CD8-positive, alpha-beta memory T cell (primary cell): ENCODE measurements at regions not wholly inside any gene's neighbourhood (a gene's known extent, or its start where the extent isn't known, plus 50 kb on each side); places are given as distances from the start of the nearest gene placed in this dataset.
A peak's percentile ranks its signal among the peaks of the same experiment; 100 is the strongest.

Experiments used
- CTCF ChIA-PET: fragments of 350-600 bp; sonication (Branson Sonifier 250); formaldehyde crosslinking; loops from one replicate; lab custom pipeline; 2021; ENCODE audit warnings: antibody characterized with exemption; lab: Charles Lee
- POLR2A ChIA-PET: fragments of 350-600 bp; sonication (Branson Sonifier 250); formaldehyde crosslinking; loops from one replicate; lab custom pipeline; 2021; ENCODE audit warnings: antibody characterized with exemption; lab: Charles Lee
- DNase-seq, 5 donors: peaks; one replicate each; pipeline versions ENCODE4 v3.0.0 to v3.0.0-alpha.2; 2020 to 2022; ENCODE audit warnings: mixed read lengths in 1 of 5
- H3K27ac ChIP-seq: one replicate; pipeline ENCODE4 v1.7.0; 2013; ENCODE audit warnings: low read depth, mild to moderate bottlenecking, low read length, moderate library complexity
- H3K27me3 ChIP-seq: 2 replicates; pipeline ENCODE4 v1.7.0; 2013; ENCODE audit warnings: low read length, mild to moderate bottlenecking; ENCODE audit not compliant: insufficient read depth, poor library complexity, severe bottlenecking
- H3K36me3 ChIP-seq: 2 replicates; pipeline ENCODE4 v1.7.0; 2013; ENCODE audit warnings: mild to moderate bottlenecking, low read length, moderate library complexity; ENCODE audit not compliant: insufficient read depth
- H3K4me1 ChIP-seq: 2 replicates; pipeline ENCODE4 v1.7.0; 2013; ENCODE audit warnings: mild to moderate bottlenecking, low read length, moderate library complexity; ENCODE audit not compliant: insufficient read depth
- H3K4me3 ChIP-seq: 2 replicates; pipeline ENCODE4 v1.7.0; 2013; ENCODE audit warnings: mild to moderate bottlenecking, low read length
- H3K9me3 ChIP-seq: 2 replicates; pipeline ENCODE4 v1.7.0; 2013; ENCODE audit warnings: mild to moderate bottlenecking, low read length
- H3K27ac Mint-ChIP-seq, 8 donors: one replicate each; pipeline ENCODE4 v1.8.0; 2020 to 2021; ENCODE audit warnings: mixed read lengths in 8 of 8, mild to moderate bottlenecking in 6 of 8, inconsistent platforms in 3 of 8, moderate library complexity in 3 of 8
- H3K27me3 Mint-ChIP-seq, 2 donors: one replicate each; pipeline ENCODE4 v1.8.0; 2020 to 2021; ENCODE audit warnings: mixed read lengths in 2 of 2, mild to moderate bottlenecking in 1 of 2, moderate library complexity in 1 of 2
- H3K36me3 Mint-ChIP-seq, 3 donors: one replicate each; pipeline ENCODE4 v1.8.0; 2020 to 2021; ENCODE audit warnings: mixed read lengths in 3 of 3, inconsistent platforms in 1 of 3, mild to moderate bottlenecking in 1 of 3
- H3K4me1 Mint-ChIP-seq, 3 donors: one replicate each; pipeline ENCODE4 v1.8.0; 2020 to 2021; ENCODE audit warnings: mixed read lengths in 3 of 3, inconsistent platforms in 1 of 3, mild to moderate bottlenecking in 1 of 3
- H3K4me3 Mint-ChIP-seq, 7 donors: one replicate each; pipeline ENCODE4 v1.8.0; 2020 to 2021; ENCODE audit warnings: mixed read lengths in 7 of 7, mild to moderate bottlenecking in 6 of 7, moderate library complexity in 4 of 7, inconsistent platforms in 2 of 7
- H3K9me3 Mint-ChIP-seq, 5 donors: one replicate each; pipeline ENCODE4 v1.8.0; 2020 to 2022; ENCODE audit warnings: mixed read lengths in 5 of 5, mild to moderate bottlenecking in 3 of 5, moderate library complexity in 2 of 5, inconsistent platforms in 1 of 5

DNA sequence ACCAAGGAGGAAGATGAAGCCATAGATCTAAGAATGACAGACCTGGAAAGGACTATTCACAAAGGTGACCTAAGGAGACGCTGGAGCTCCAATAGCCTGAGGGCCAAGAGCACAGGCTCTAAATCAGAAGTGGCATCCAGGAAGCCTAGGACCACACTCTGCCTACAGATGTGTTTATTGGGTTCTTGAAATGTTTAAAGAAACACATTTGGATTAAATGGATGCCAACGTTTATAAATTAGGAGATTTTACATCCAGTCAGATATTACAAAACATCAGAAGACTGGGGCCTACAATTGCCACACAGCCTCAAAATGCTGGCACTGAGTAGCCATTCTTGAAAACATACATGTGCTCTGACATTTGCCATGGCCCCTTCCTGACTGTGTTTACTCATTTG, 80.9 kb downstream of the HMHB1 start:
- peaks cover 4% of the 10 kb centered on the region in 2 donors for H3K27me3 Mint-ChIP-seq
- Histone ChIP-seq H3K9me3 (no peaks in the 10 kb centered on the region), H3K36me3 (no peaks in the 10 kb centered on the region), H3K4me3 (no peak overlapping the region), H3K4me1 (no peaks in the 10 kb centered on the region), H3K27ac (no peak overlapping the region), H3K27me3 (no peaks in the 10 kb centered on the region)
- no peak overlapping the region for H3K4me3 Mint-ChIP-seq
- no peak overlapping the region for H3K27ac Mint-ChIP-seq
- ChIA-PET POLR2A (no interaction called here), CTCF (no interaction called here)
- no peaks in the 10 kb centered on the region for H3K9me3 Mint-ChIP-seq
- DNase-seq = no peak
- H3K36me3 Mint-ChIP-seq = no peaks in the 10 kb centered on the region
- H3K4me1 Mint-ChIP-seq = peaks cover 0 to 4% (median 0%) of the 10 kb centered on the region in 3 donors

DNA sequence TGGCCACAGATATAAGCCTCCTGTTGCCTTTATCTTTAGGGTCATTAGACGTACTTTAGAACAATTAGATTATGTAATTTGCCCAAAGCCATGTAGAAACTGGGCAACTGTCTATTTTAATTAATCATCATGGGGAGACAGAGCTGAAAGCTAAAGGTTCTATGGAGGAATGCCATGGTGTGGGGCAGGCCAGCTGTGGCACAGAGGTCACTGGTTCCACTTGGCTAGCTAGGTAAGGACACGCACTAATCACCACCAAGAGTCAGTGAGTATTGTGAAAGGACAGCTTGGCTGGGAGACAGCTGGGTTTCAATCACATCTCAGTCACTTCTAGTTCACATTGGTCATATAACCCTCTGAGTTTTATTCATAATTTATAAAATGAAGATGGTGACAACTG, 81.7 kb downstream of the HMHB1 start:
- H3K27ac ChIP-seq = no peak overlapping the region
- DNase-seq = no peak
- no peak overlapping the region for H3K4me3 ChIP-seq
- no peak overlapping the region for H3K4me3 Mint-ChIP-seq
- CTCF ChIA-PET = no interaction called here
- H3K4me1 ChIP-seq = peaks cover 1% of the 10 kb centered on the region
- H3K27ac Mint-ChIP-seq = no peak overlapping the region
- POLR2A ChIA-PET = no interaction called here
- no peaks in the 10 kb centered on the region for H3K9me3 ChIP-seq
- no peaks in the 10 kb centered on the region for H3K27me3 ChIP-seq
- H3K4me1 Mint-ChIP-seq = peaks cover 3 to 10% (median 4%) of the 10 kb centered on the region in 3 donors
- H3K9me3 Mint-ChIP-seq = no peaks in the 10 kb centered on the region
- H3K36me3 Mint-ChIP-seq = peaks cover 0 to 2% (median 0%) of the 10 kb centered on the region in 3 donors
- peaks cover 0 to 4% of the 10 kb centered on the region in 2 donors for H3K27me3 Mint-ChIP-seq
- no peaks in the 10 kb centered on the region for H3K36me3 ChIP-seq

DNA sequence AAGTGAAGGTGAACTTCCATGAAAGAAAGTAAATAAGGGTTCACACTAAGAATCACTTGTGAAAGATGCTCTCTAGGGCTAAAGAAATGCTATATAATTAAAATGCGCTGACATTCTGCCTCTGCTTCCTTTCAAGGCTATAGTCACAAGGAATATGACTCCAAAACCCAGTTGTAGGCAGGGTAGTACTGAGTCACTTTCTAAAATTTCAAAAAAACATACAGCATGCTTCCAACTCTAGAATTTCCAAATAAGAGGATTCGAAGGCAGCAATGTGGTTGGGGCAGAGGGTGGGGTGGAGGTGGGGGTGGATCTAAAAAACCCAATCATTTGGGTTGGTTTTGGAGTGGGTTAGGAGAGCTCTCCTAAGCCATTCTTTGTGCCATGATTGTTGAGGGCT, 84.6 kb downstream of the HMHB1 start:
- POLR2A ChIA-PET = no interaction called here

DNA sequence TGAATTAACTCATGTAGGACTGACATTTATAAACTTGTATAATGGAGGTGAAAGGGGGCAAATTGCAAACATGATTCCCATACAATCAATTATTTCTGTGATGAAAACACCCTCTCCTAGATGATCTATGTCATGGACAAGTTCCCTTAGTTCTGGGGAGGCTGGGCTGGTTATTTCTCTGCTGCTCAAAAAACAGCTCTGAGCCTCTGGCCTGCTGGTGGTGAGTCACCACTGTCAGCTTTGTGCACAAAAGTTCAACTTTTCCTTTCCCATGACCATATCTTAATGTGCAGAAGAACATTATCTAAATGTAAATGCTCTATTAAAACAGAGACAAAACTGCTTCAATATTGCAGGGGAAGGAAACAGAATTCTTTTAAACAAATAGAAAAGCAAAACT, 85.0 kb downstream of the HMHB1 start:
- H3K27me3 Mint-ChIP-seq = peaks cover 1 to 8% of the 10 kb centered on the region in 2 donors
- Histone ChIP-seq H3K4me3 (no peak overlapping the region), H3K36me3 (no peaks in the 10 kb centered on the region), H3K9me3 (no peaks in the 10 kb centered on the region), H3K4me1 (peaks cover 4% of the 10 kb centered on the region), H3K27ac (no peak overlapping the region), H3K27me3 (no peaks in the 10 kb centered on the region)
- no peaks in the 10 kb centered on the region for H3K9me3 Mint-ChIP-seq
- peak overlapping the region in 2 of 8 donors; percentile 34 to 43 for H3K27ac Mint-ChIP-seq
- DNase-seq = no peak
- H3K4me3 Mint-ChIP-seq = no peak overlapping the region
- H3K36me3 Mint-ChIP-seq = peaks cover 0 to 2% (median 0%) of the 10 kb centered on the region in 3 donors
- POLR2A ChIA-PET = no interaction called here
- peaks cover 3 to 11% (median 4%) of the 10 kb centered on the region in 3 donors for H3K4me1 Mint-ChIP-seq
- CTCF ChIA-PET = no interaction called here

More for the DNA sequence above, 84.6 kb downstream of the HMHB1 start:
- Histone ChIP-seq H3K27ac (no peak overlapping the region), H3K9me3 (no peaks in the 10 kb centered on the region), H3K27me3 (no peaks in the 10 kb centered on the region), H3K36me3 (no peaks in the 10 kb centered on the region), H3K4me1 (peaks cover 4% of the 10 kb centered on the region), H3K4me3 (no peak overlapping the region)
- Mint-ChIP-seq H3K27me3 (peaks cover 1 to 10% of the 10 kb centered on the region in 2 donors), H3K9me3 (no peaks in the 10 kb centered on the region), H3K36me3 (peaks cover 0 to 2% (median 0%) of the 10 kb centered on the region in 3 donors), H3K27ac (peak overlapping the region in 1 of 8 donors; percentile 43), H3K4me3 (no peak overlapping the region), H3K4me1 (peaks cover 3 to 11% (median 4%) of the 10 kb centered on the region in 3 donors)
- CTCF ChIA-PET = no interaction called here
- DNase-seq = no peak

DNA sequence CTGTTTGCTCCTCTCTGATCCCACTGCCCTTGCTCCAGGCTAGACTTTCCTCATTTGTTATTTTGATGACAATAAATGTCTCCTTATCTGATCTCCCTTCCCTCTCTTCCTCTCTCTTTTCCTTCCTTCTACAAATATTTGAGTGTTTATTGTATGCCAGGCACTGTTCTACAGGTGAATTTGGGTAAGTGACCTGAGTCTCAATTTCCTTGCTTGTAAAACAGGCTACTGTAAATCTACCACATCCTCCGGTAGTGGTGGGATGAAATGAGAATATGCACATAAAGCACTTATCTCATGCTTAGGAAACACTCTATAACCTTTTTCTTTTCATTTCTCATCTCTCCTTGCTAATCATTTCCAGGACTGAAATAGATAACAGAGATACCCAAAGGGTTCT, 86.4 kb downstream of the HMHB1 start:
- Mint-ChIP-seq H3K4me3 (peak overlapping the region in 1 of 7 donors; percentile 24), H3K27ac (peak overlapping the region in 1 of 8 donors; percentile 52), H3K4me1 (peaks cover 3 to 11% (median 4%) of the 10 kb centered on the region in 3 donors), H3K27me3 (peaks cover 1 to 8% of the 10 kb centered on the region in 2 donors), H3K9me3 (no peaks in the 10 kb centered on the region), H3K36me3 (peaks cover 0 to 2% (median 0%) of the 10 kb centered on the region in 3 donors)
- H3K27me3 ChIP-seq = no peaks in the 10 kb centered on the region
- DNase-seq = peak in 1 of 5 donors; percentile 2
- no peaks in the 10 kb centered on the region for H3K9me3 ChIP-seq
- CTCF ChIA-PET = no interaction called here
- no peaks in the 10 kb centered on the region for H3K36me3 ChIP-seq
- H3K27ac ChIP-seq = no peak overlapping the region
- H3K4me1 ChIP-seq = peaks cover 4% of the 10 kb centered on the region
- no peak overlapping the region for H3K4me3 ChIP-seq
- POLR2A ChIA-PET = no interaction called here

DNA sequence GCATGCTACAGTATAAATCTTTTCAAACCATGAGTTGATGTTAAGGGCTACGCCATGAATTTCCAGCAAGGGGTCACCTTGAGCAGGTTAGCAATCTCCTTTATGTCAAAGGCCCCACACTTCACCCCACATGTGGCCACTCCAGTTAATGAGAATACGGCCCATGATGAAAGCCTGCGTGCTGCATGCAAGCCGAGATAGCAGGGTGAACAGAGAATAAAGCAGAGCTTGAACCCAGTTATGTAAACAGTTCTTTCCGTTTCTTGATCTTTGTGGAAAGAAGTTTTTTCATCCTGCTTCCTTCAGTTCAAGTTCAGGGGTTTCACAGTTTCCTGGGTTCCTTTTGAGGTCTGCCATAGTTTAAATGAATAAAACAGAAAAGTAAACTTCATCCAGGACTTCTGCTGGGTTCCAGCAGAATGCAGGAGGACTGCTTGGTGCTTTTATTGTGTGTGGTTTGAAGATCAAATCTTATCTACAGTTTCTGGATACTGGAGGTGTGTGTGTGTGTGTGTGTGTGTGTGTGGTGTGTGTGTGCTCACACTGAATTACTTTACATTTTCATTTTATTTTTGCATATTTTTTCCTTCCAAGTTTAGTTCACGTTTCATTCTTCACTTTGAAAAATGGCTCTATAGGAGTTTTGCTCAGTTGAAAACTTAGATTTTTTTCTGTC, 87.1 kb downstream of the HMHB1 start:
- peak in 1 of 5 donors; percentile 8 for DNase-seq
- Histone ChIP-seq H3K27me3 (no peaks in the 10 kb centered on the region), H3K9me3 (no peaks in the 10 kb centered on the region), H3K27ac (no peak overlapping the region), H3K4me1 (peaks cover 4% of the 10 kb centered on the region), H3K36me3 (no peaks in the 10 kb centered on the region), H3K4me3 (peak overlapping the region; percentile 17)
- no peaks in the 10 kb centered on the region for H3K9me3 Mint-ChIP-seq
- H3K36me3 Mint-ChIP-seq = peaks cover 0 to 2% (median 0%) of the 10 kb centered on the region in 3 donors
- H3K4me1 Mint-ChIP-seq = peaks cover 3 to 11% (median 4%) of the 10 kb centered on the region in 3 donors
- no peak overlapping the region for H3K4me3 Mint-ChIP-seq
- POLR2A ChIA-PET = no interaction called here
- CTCF ChIA-PET = no interaction called here
- H3K27me3 Mint-ChIP-seq = peaks cover 1 to 8% of the 10 kb centered on the region in 2 donors
- peak overlapping the region in 2 of 8 donors; percentile 6 to 8 for H3K27ac Mint-ChIP-seq

DNA sequence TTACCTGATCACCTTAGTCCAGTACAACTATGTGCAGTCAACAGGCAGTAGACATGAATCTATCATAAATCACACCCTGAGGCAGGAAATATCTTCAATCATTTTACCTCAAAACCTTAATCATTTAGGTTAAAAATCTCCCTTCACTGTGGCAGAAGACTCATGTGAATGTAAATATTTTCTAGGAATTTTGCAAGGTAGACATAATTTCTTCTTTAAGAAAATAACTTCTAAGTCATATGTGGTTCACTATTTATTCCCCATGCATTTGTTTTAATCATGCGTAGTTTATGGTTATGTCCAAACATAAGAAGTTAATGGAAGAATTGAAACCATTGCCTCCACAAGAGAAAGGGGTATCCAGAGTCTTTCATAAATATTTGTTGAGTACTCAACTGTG, 97.0 kb downstream of the HMHB1 start:
- Mint-ChIP-seq H3K27ac (no peak overlapping the region), H3K9me3 (peaks cover 0 to 4% (median 0%) of the 10 kb centered on the region in 5 donors), H3K4me1 (no peaks in the 10 kb centered on the region), H3K27me3 (peaks cover 2 to 17% of the 10 kb centered on the region in 2 donors), H3K4me3 (no peak overlapping the region), H3K36me3 (peaks cover 0 to 12% (median 0%) of the 10 kb centered on the region in 3 donors)
- H3K9me3 ChIP-seq = no peaks in the 10 kb centered on the region
- H3K36me3 ChIP-seq = no peaks in the 10 kb centered on the region
- CTCF ChIA-PET = no interaction called here
- H3K4me3 ChIP-seq = no peak overlapping the region
- no peaks in the 10 kb centered on the region for H3K27me3 ChIP-seq
- H3K27ac ChIP-seq = no peak overlapping the region
- DNase-seq = no peak
- H3K4me1 ChIP-seq = no peaks in the 10 kb centered on the region
- POLR2A ChIA-PET = no interaction called here

DNA sequence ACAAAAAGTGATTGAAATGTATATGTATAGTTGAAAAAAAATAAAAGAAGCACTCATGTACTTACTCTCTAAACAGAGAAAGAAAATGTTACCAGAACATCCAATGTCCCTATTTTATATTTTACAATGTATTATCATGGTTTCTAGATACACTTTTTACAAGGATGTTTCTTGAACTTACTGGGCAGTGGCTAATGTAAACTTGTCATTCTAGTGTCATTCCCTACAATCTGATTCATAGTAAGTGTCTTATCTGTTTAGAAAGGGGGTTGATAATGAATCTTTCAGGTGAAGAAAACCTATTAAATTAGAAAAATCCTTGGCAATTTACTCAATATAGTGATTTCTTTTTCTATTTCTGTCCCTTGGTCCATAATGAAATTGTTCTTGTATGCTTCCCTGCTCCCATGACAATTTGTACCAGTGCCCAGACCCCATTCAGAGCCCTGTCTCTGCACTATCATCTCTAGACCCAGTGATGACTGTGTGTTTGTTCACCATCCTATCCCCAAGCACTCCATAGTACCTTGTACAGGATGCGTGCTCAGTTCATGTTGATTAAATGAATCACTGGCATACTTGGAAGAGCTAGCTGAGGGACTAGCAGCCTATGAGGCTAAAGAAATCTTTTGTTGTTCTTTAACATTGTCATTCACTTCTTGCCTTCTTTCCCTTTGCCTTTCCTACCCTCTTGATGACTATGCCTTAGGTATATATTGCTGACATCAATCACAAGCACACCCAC, 101.2 kb downstream of the HMHB1 start:
- Mint-ChIP-seq H3K27me3 (peaks cover 8 to 42% of the 10 kb centered on the region in 2 donors), H3K4me3 (no peak overlapping the region), H3K4me1 (no peaks in the 10 kb centered on the region), H3K27ac (no peak overlapping the region), H3K36me3 (peaks cover 0 to 2% (median 0%) of the 10 kb centered on the region in 3 donors), H3K9me3 (peaks cover 0 to 2% (median 0%) of the 10 kb centered on the region in 5 donors)
- Histone ChIP-seq H3K27ac (no peak overlapping the region), H3K4me1 (no peaks in the 10 kb centered on the region), H3K9me3 (no peaks in the 10 kb centered on the region), H3K36me3 (no peaks in the 10 kb centered on the region), H3K27me3 (no peaks in the 10 kb centered on the region), H3K4me3 (no peak overlapping the region)
- CTCF ChIA-PET = no interaction called here
- DNase-seq = no peak
- POLR2A ChIA-PET = no interaction called here
